CD4-positive, CD25-positive, alpha-beta regulatory T cell (primary cell): ENCODE measurements at regions not wholly inside any gene's neighbourhood (a gene's known extent, or its start where the extent isn't known, plus 50 kb on each side); places are given as distances from the start of the nearest gene placed in this dataset.

Source experiments
- ATAC-seq, 2 donors: fragments of 150-1000 bp; cut with Tn5 transposase; one replicate each; pipeline ENCODE4 v1.10.0; 2021; ENCODE audit warnings: low read depth in 2 of 2, moderate number of reproducible peaks in 2 of 2, moderate library complexity in 1 of 2
- DNase-seq, 3 donors: peaks; one replicate each; pipeline versions ENCODE4 v3.0.0 to v3.0.0-alpha.2; 2012 to 2022; ENCODE audit warnings: mixed read lengths in 1 of 3
- H3K27ac ChIP-seq: one replicate; pipeline ENCODE4 v1.7.0; 2013; ENCODE audit warnings: mild to moderate bottlenecking, low read length; ENCODE audit not compliant: insufficient read depth, poor library complexity, severe bottlenecking
- H3K27me3 ChIP-seq: one replicate; pipeline ENCODE4 v1.7.0; 2013; ENCODE audit warnings: low read length; ENCODE audit not compliant: control insufficient read depth, insufficient read depth
- H3K36me3 ChIP-seq: one replicate; pipeline ENCODE4 v1.7.0; 2013; ENCODE audit warnings: mild to moderate bottlenecking, low read length, moderate library complexity; ENCODE audit not compliant: control insufficient read depth, insufficient read depth
- H3K4me1 ChIP-seq: 2 replicates; pipeline ENCODE4 v1.7.0; 2013; ENCODE audit warnings: mild to moderate bottlenecking, low read length; ENCODE audit not compliant: insufficient read depth, control insufficient read depth, poor library complexity, severe bottlenecking
- H3K4me3 ChIP-seq: one replicate; pipeline ENCODE4 v1.7.0; 2013; ENCODE audit warnings: low read depth, mild to moderate bottlenecking, low read length, moderate library complexity
- H3K9me3 ChIP-seq, 2 experiments: 1 replicate in 1 of 2; 2 replicates in 1 of 2; pipeline ENCODE4 v1.7.0; 2013; ENCODE audit warnings: low read length in 2 of 2, mild to moderate bottlenecking in 1 of 2, moderate library complexity in 1 of 2; ENCODE audit not compliant: control insufficient read depth in 2 of 2
- H3K27ac Mint-ChIP-seq, 3 donors: one replicate each; pipeline ENCODE4 v1.8.0; 2020 to 2022; ENCODE audit warnings: mild to moderate bottlenecking in 3 of 3, mixed read lengths in 3 of 3, moderate library complexity in 2 of 3
- H3K27me3 Mint-ChIP-seq: one replicate; pipeline ENCODE4 v1.8.0; 2022; ENCODE audit warnings: mild to moderate bottlenecking, mixed read lengths
- H3K36me3 Mint-ChIP-seq: one replicate; pipeline ENCODE4 v1.8.0; 2020; ENCODE audit warnings: mixed read lengths
- H3K4me1 Mint-ChIP-seq, 4 donors: one replicate each; pipeline ENCODE4 v1.8.0; 2020 to 2022; ENCODE audit warnings: mixed read lengths in 4 of 4, mild to moderate bottlenecking in 1 of 4
- H3K4me3 Mint-ChIP-seq, 4 donors: one replicate each; pipeline ENCODE4 v1.8.0; 2020 to 2022; ENCODE audit warnings: mild to moderate bottlenecking in 4 of 4, mixed read lengths in 4 of 4, moderate library complexity in 3 of 4
- H3K9me3 Mint-ChIP-seq, 7 donors: one replicate each; pipeline ENCODE4 v1.8.0; 2020 to 2022; ENCODE audit warnings: mixed read lengths in 7 of 7, mild to moderate bottlenecking in 3 of 7, moderate library complexity in 2 of 7

- H3K36me3 ChIP-seq: no peaks in the 10 kb centered on the region
- H3K27ac ChIP-seq: no peak overlapping the region
- H3K9me3 ChIP-seq: no peaks in the 10 kb centered on the region
- no peaks in the 10 kb centered on the region for H3K4me1 ChIP-seq
- no peaks in the 10 kb centered on the region for H3K27me3 ChIP-seq
- DNase-seq (no peak), ATAC-seq (no peak)
- no peaks in the 10 kb centered on the region for H3K4me1 Mint-ChIP-seq
- H3K36me3 Mint-ChIP-seq: no peaks in the 10 kb centered on the region
- peaks cover 0 to 9% (median 4%) of the 10 kb centered on the region in 7 donors for H3K9me3 Mint-ChIP-seq
- H3K4me3 ChIP-seq: no peak overlapping the region
- no peaks in the 10 kb centered on the region for H3K27me3 Mint-ChIP-seq
- no peak overlapping the region for H3K27ac Mint-ChIP-seq
- no peak overlapping the region for H3K4me3 Mint-ChIP-seq
Observed at GRCh38 chr3:117145677-117146076, 436.1 kb downstream of the TUSC7 start.

GRCh38 chr3:117146571-117146970 is 437.0 kb downstream of the TUSC7 start:
- H3K27me3 Mint-ChIP-seq: no peaks in the 10 kb centered on the region
- no peaks in the 10 kb centered on the region for H3K4me1 ChIP-seq

GRCh38 chr3:117149584-117149983 is 440.0 kb downstream of the TUSC7 start:
- DNase-seq (no peak), ATAC-seq (no peak)
- Histone ChIP-seq H3K4me1 (no peaks in the 10 kb centered on the region), H3K4me3 (no peak overlapping the region), H3K27me3 (no peaks in the 10 kb centered on the region), H3K9me3 (peaks cover 0 to 2% of the 10 kb centered on the region in 2 experiments), H3K36me3 (no peaks in the 10 kb centered on the region), H3K27ac (no peak overlapping the region)
- no peak overlapping the region for H3K27ac Mint-ChIP-seq
- H3K4me3 Mint-ChIP-seq: no peak overlapping the region
- no peaks in the 10 kb centered on the region for H3K36me3 Mint-ChIP-seq
- H3K27me3 Mint-ChIP-seq: no peaks in the 10 kb centered on the region
- H3K4me1 Mint-ChIP-seq: no peaks in the 10 kb centered on the region
- H3K9me3 Mint-ChIP-seq: peaks cover 0 to 14% (median 3%) of the 10 kb centered on the region in 7 donors

More at GRCh38 chr3:117146571-117146970, 437.0 kb downstream of the TUSC7 start:
- Mint-ChIP-seq H3K4me3 (no peak overlapping the region), H3K9me3 (peaks cover 0 to 9% (median 4%) of the 10 kb centered on the region in 7 donors), H3K36me3 (no peaks in the 10 kb centered on the region), H3K4me1 (no peaks in the 10 kb centered on the region), H3K27ac (no peak overlapping the region)
- ATAC-seq (no peak), DNase-seq (no peak)
- no peaks in the 10 kb centered on the region for H3K36me3 ChIP-seq
- H3K4me3 ChIP-seq: no peak overlapping the region
- H3K27ac ChIP-seq: no peak overlapping the region
- no peaks in the 10 kb centered on the region for H3K9me3 ChIP-seq
- H3K27me3 ChIP-seq: no peaks in the 10 kb centered on the region

GRCh38 chr3:117150628-117151027 is 441.0 kb downstream of the TUSC7 start:
- Mint-ChIP-seq H3K9me3 (peaks cover 0 to 14% (median 3%) of the 10 kb centered on the region in 7 donors), H3K36me3 (no peaks in the 10 kb centered on the region), H3K27me3 (no peaks in the 10 kb centered on the region), H3K4me3 (no peak overlapping the region), H3K4me1 (no peaks in the 10 kb centered on the region), H3K27ac (no peak overlapping the region)
- peaks cover 0 to 2% of the 10 kb centered on the region in 2 experiments for H3K9me3 ChIP-seq
- H3K27me3 ChIP-seq: no peaks in the 10 kb centered on the region
- H3K4me1 ChIP-seq: no peaks in the 10 kb centered on the region
- no peaks in the 10 kb centered on the region for H3K36me3 ChIP-seq
- H3K27ac ChIP-seq: no peak overlapping the region
- DNase-seq: no peak
- no peak for ATAC-seq
- H3K4me3 ChIP-seq: no peak overlapping the region

- Histone ChIP-seq H3K27ac (no peak overlapping the region), H3K9me3 (no peaks in the 10 kb centered on the region), H3K36me3 (no peaks in the 10 kb centered on the region), H3K4me1 (no peaks in the 10 kb centered on the region), H3K4me3 (no peak overlapping the region), H3K27me3 (no peaks in the 10 kb centered on the region)
- Mint-ChIP-seq H3K9me3 (peaks cover 0 to 14% (median 4%) of the 10 kb centered on the region in 7 donors), H3K4me1 (no peaks in the 10 kb centered on the region), H3K4me3 (no peak overlapping the region), H3K27me3 (no peaks in the 10 kb centered on the region), H3K27ac (peak overlapping the region in 1 of 3 donors; percentile 66), H3K36me3 (no peaks in the 10 kb centered on the region)
- ATAC-seq (no peak), DNase-seq (no peak)
Observed at GRCh38 chr3:117160176-117160575, 450.6 kb downstream of the TUSC7 start.

- H3K27ac ChIP-seq: no peak overlapping the region
- no peak overlapping the region for H3K4me3 Mint-ChIP-seq
- no peaks in the 10 kb centered on the region for H3K4me1 Mint-ChIP-seq
- no peak overlapping the region for H3K4me3 ChIP-seq
- ATAC-seq: no peak
- no peaks in the 10 kb centered on the region for H3K27me3 Mint-ChIP-seq
- no peaks in the 10 kb centered on the region for H3K36me3 Mint-ChIP-seq
- DNase-seq: no peak
- no peaks in the 10 kb centered on the region for H3K9me3 ChIP-seq
- H3K27ac Mint-ChIP-seq: no peak overlapping the region
- peaks cover 0 to 18% (median 7%) of the 10 kb centered on the region in 7 donors for H3K9me3 Mint-ChIP-seq
- H3K36me3 ChIP-seq: no peaks in the 10 kb centered on the region
- H3K4me1 ChIP-seq: no peaks in the 10 kb centered on the region
- H3K27me3 ChIP-seq: no peaks in the 10 kb centered on the region
Observed at GRCh38 chr3:117161816-117162215, 452.2 kb downstream of the TUSC7 start.

GRCh38 chr3:117165176-117165575 is 455.6 kb downstream of the TUSC7 start:
- no peaks in the 10 kb centered on the region for H3K36me3 Mint-ChIP-seq
- H3K27ac ChIP-seq: no peak overlapping the region
- H3K9me3 Mint-ChIP-seq: peaks cover 1 to 38% (median 7%) of the 10 kb centered on the region in 7 donors
- no peaks in the 10 kb centered on the region for H3K4me1 ChIP-seq
- no peaks in the 10 kb centered on the region for H3K4me1 Mint-ChIP-seq
- H3K27ac Mint-ChIP-seq: no peak overlapping the region
- no peaks in the 10 kb centered on the region for H3K27me3 Mint-ChIP-seq
- no peaks in the 10 kb centered on the region for H3K9me3 ChIP-seq
- no peaks in the 10 kb centered on the region for H3K27me3 ChIP-seq
- DNase-seq: no peak
- no peak overlapping the region for H3K4me3 ChIP-seq
- H3K36me3 ChIP-seq: no peaks in the 10 kb centered on the region
- ATAC-seq: no peak
- H3K4me3 Mint-ChIP-seq: no peak overlapping the region

GRCh38 chr3:117165601-117166051 is 456.0 kb downstream of the TUSC7 start:
- H3K27me3 ChIP-seq: no peaks in the 10 kb centered on the region
- Mint-ChIP-seq H3K36me3 (no peaks in the 10 kb centered on the region), H3K27ac (no peak overlapping the region), H3K4me1 (no peaks in the 10 kb centered on the region), H3K9me3 (peaks cover 1 to 38% (median 7%) of the 10 kb centered on the region in 7 donors), H3K27me3 (no peaks in the 10 kb centered on the region), H3K4me3 (no peak overlapping the region)
- ATAC-seq (no peak), DNase-seq (no peak)
- H3K27ac ChIP-seq: no peak overlapping the region
- H3K9me3 ChIP-seq: no peaks in the 10 kb centered on the region
- no peak overlapping the region for H3K4me3 ChIP-seq
- no peaks in the 10 kb centered on the region for H3K36me3 ChIP-seq
- H3K4me1 ChIP-seq: no peaks in the 10 kb centered on the region
